ENCODE measurements at regions not wholly inside any gene's neighbourhood (a gene's known extent, or its start where the extent isn't known, plus 50 kb on each side); places are given as distances from the start of the nearest gene placed in this dataset.

DNA sequence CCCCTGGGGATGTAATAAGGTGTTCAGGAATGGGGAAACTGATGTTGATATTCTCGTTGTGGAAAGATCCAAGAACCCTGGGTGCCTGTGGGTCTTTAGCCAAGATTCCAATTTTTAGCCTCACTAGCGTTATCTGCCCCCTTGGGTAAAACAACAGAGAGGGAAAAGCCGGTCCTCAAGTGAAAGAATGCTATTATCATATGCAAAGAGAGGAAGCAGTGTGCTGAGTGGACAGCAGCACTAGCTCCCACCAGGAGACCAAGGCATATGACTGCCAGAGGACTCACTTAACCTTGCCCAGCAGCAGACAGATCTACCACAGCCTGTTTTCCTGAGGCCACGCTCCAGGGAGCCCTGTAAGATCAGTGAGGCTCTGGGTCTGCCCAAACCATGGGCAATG is 257.9 kb upstream of the CPEB2 start:
- DNase-seq, result no peak

DNA sequence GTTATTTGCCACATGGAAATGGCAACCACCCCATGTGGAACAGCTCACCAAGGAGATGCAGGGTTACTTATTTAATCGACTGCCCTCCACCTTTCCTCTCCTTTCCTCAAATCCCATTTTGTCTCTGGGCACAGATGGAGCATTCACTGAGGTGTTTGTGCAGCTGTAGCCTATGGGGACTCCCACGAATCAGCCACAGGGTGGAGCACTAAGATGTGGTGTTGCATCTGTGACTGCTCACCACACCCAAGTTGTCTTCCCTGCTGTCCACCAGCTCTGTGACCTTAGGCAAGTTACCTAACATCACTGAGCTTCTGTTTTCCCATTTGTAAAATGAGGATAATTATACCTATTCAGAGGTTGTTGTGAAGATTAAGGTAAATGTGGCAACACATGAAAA is 252.4 kb upstream of the CPEB2 start:
- DNase-seq, result peak in 2 of 3 experiments; percentile 38 to 69

DNA sequence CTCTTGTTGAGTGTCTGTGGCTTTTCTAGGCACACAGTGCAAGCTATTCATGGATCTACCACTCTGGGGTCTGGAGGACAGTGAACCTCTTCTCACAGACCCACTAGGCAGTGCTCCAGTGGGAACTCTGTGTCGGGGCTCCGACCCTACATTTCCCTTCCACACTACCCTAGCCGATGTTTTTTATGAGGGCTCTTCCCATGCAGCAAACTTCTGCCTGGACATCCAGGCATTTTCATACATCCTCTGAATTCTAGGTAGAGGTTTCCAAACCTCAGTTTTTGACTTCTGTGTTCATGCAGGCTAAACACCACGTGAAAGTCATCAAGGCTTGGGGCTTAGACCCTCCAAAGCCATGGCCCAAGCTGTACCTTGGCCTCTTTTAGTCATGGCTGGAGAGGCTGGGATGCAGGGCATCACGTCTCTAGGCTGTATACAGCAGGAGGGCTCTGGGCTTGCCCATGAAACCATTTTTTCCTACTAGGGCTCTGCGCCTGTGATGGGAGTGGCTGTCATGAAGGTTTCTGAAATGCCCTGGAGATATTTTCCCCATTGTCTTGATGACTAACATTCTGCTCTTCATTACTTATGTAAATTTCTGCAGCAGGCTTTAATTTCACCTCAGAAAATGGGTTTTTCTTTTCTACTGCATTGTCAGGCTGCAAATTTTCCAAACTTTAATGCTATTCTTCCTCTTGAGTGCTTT is 249.8 kb upstream of the CPEB2 start:
- no peak for DNase-seq

DNA sequence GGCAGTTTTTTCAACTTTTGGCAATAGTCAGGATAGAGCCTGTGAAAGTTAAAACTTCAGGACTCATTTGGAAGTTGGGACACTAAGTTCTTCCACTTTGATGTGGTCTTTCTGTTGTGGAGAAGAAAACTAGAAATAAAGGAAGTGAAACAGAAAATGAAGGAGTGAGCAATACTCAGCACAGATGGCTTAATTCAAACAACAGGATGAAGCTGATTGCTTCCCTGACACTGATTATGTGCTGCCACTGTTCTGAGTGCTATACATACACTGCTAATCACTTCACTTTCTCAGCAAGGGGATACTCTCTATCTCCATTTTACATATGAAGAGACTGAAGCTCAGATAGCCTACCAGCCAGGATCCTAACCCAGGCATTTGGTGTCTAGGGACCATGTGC is 235.1 kb upstream of the CPEB2 start:
- DNase-seq, result no peak

DNA sequence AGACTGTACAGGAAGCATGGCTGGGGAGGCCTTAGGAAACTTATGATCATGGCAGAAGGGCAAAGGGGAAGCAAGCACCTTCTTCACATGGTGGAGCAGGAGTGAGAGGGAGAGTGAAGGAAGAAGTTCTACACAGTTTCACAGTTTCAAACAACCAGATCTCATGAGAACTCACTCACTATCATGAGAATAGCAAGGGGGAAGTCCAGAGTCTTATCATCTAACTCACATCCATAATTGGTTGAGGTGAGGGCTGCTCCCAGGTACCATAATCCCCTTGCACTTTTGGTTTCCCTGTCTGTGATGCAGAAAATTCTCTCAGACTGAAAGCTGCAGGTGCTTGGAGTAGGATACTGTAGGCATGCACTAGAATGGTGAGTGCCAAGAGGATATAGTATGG is 233.8 kb upstream of the CPEB2 start:
- no peak for DNase-seq

- no peak for DNase-seq
These were observed 232.3 kb upstream of the CPEB2 start for GRCh38 chr4:14769993-14770392.

GRCh38 chr4:14771094-14771493 is 231.2 kb upstream of the CPEB2 start:
- DNase-seq, result no peak

- no peak for DNase-seq
These were observed 230.6 kb upstream of the CPEB2 start for GRCh38 chr4:14771504-14772175.

- DNase-seq, result no peak
These were observed 229.9 kb upstream of the CPEB2 start for GRCh38 chr4:14772388-14772787.

GRCh38 chr4:14783011-14783877 is 219.0 kb upstream of the CPEB2 start:
- no peak for DNase-seq

GRCh38 chr4:14787221-14787620 is 215.1 kb upstream of the CPEB2 start:
- DNase-seq, result no peak

GRCh38 chr4:14787894-14788293 is 214.4 kb upstream of the CPEB2 start:
- DNase-seq, result no peak

DNA sequence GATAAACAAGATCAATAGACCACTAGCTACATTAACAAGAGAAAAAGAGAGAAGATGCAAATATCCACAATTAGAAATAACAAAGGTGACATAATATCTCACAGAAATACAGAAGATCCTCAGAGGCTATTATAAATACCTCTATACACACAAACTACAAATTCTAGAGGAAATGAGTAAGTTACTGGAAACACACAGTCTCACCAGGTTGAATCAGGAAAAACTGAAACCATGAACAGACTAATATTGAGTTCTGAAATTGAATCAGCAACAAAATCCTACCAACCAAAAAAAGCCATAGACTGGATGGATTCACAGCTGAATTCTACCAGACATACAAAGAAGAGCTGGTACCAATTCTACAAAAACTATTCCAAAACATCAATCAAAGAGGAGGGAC is 211.8 kb upstream of the CPEB2 start:
- no peak for DNase-seq

- DNase-seq, result no peak
These were observed 209.5 kb upstream of the CPEB2 start for GRCh38 chr4:14792702-14793227.

GRCh38 chr4:14800977-14801376 is 201.3 kb upstream of the CPEB2 start:
- no peak for DNase-seq

DNA sequence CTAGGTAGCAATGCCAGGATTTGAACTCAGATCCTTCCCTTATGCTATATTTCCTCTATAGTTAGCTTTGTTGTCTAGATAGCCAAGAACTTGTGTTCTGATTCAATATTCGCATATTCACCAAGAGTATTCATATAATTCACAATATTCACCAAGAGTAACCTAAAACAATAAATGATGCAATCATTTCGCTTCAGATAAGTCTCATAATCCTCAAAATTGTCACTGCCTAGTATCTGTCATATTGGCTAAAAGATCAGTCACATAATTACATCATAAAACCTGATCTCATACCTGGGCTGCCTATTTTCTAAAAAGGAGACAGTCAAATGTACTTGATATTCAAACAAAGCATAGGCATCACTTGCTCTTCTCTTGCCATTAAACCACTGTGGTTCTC is 199.7 kb upstream of the CPEB2 start:
- no peak for DNase-seq

- no peak for DNase-seq
These were observed 194.4 kb upstream of the CPEB2 start for GRCh38 chr4:14807856-14808255.

DNA sequence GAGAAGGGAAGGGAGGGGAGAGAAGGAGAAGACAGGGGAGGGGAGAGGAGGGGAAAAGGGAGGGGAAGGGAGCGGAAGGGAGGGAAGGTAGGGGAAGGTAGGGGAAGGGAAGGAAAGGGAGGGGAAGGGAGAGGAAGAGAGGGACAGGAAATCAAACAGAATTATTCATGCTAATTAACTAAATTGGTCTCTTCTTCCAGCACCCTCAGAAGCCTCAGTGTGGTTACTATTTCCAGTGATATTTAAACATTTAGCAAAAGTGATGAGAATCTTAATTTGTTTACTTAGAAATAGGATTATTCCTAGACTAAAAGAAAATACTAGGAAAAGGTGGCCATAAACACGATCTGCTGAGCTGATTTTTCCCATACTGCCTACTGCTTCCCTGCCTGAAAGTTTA is 193.1 kb upstream of the CPEB2 start:
- no peak for DNase-seq

DNA sequence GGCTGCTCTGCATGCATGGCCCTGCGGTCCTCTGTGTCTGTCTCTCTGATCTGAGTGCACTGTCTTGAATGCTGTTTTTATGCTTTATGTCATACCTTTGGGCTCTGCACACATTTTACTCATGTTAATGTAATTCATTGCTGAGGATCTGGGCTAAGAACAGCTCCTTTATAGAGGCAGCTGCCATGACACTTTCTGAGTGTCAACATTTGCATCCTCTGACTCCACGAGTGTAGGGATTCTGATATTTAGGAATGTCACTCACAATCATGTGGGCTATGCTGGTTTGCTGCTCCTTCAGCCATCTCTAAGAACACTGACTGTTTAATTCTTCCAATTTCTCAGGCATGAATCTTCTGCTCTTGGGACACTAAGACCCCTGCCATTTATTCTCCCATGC is 192.2 kb upstream of the CPEB2 start:
- no peak for DNase-seq

GRCh38 chr4:14810568-14810967 is 191.7 kb upstream of the CPEB2 start:
- DNase-seq, result no peak

GRCh38 chr4:14812101-14812500 is 190.2 kb upstream of the CPEB2 start:
- DNase-seq, result no peak

GRCh38 chr4:14816623-14817261 is 185.5 kb upstream of the CPEB2 start:
- DNase-seq, result no peak

DNA sequence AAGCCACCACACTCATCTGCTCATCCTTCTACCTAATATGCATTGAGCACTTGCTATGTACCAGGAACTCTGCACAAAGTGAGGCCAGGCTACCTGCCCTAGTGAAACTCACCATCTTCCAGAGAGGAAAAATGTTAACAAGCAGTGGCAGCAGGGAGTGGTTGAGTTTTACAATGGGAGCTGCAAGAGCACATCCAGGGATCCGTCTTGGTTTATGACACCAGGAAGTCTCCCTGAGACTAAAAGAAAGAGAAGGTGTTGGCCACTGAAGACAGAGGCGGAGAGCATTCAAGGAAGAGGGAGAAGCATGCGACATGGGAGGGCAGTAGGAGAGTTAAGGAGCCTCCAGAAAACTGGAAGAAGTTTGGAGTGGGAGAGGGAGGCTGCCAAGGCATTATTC is 178.1 kb upstream of the CPEB2 start:
- no peak for DNase-seq

Measured in NCI-H1417 (cell line).